ENCODE measurements at regions not wholly inside any gene's neighbourhood (a gene's known extent, or its start where the extent isn't known, plus 50 kb on each side); places are given as distances from the start of the nearest gene placed in this dataset.

DNA sequence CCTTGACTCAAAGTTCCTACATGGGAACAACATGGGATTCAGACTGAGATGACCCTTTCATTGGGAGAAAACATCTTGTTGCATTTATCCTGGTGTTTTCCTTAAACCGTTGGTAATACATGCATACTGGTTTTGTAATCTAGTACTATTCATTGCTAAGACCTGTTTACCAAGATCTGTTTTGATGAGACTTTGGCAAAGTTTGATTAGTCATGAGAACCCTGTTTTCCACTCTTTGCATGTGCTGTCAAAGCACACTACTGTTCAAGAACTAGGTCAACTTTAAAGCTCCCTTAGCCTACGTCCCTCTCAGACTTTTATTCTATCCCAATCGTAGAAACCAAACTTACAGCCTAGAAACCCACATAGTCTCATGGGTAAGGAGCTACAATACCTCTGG, 650.9 kb downstream of the GATA3 start:
- dilution Hi-C loops (cut with MboI; ENCODE audit: extremely low pct_ligation_motif_present, low sequenced_read_pairs) (no loop called here), intact Hi-C loops (cut with micrococcal nuclease) (no loop called here)
- POLR2A ChIA-PET, result no interaction called here
- Histone ChIP-seq H3K27ac (ENCODE audit: insufficient read depth, low read depth, low read length) (no peak overlapping the region), H3K9ac (replicated peaks; ENCODE audit: extremely low read depth, insufficient read depth, low read length) (no peak overlapping the region), H3K4me2 (ENCODE audit: insufficient read depth, low read length) (no peak overlapping the region), H3K9me3 (replicated peaks; ENCODE audit: control insufficient read depth, insufficient read depth, low read length) (no peaks in the 10 kb centered on the region), H3K79me2 (ENCODE audit: control insufficient read depth, insufficient read depth, low read length) (no peaks in the 10 kb centered on the region), H2AFZ (ENCODE audit: low read depth, low read length) (no peak overlapping the region), H3K9me1 (replicated peaks; ENCODE audit: control insufficient read depth, extremely low read depth, insufficient read depth, low read length) (no peaks in the 10 kb centered on the region), H3K36me3 (ENCODE audit: control insufficient read depth in 2 of 2, extremely low read depth in 1 of 2, insufficient read depth in 2 of 2, low read length in 2 of 2) (no peaks in the 10 kb centered on the region), H3K4me1 (ENCODE audit: control insufficient read depth, extremely low read depth, insufficient read depth, low read length) (no peaks in the 10 kb centered on the region), H4K20me1 (replicated peaks; ENCODE audit: control insufficient read depth, extremely low read depth, insufficient read depth, low read length) (no peaks in the 10 kb centered on the region), H3K4me3 (replicated peaks in 1 of 3; ENCODE audit: insufficient read depth in 1 of 3, low read depth in 1 of 3, low read length in 3 of 3) (no peak overlapping the region), H3K27me3 (ENCODE audit: control insufficient read depth in 2 of 2, insufficient read depth in 2 of 2, low read length in 2 of 2) (no peaks in the 10 kb centered on the region)
- BruUV-seq (replicated peaks), result no TSS peak
- CTCF ChIA-PET, result no interaction called here
- TF ChIP-seq MAX (IDR thresholded peaks at IDR 0.05; ENCODE audit: insufficient read depth, insufficient read length) (no peak), EZH2 (IDR thresholded peaks at IDR 0.05; ENCODE audit: borderline replicate concordance, low read depth, low read length, severe bottlenecking) (no peak), GATA2 (IDR thresholded peaks at IDR 0.05; ENCODE audit: insufficient read depth, insufficient read length, low read depth, low read length) (no peak), FOS (IDR thresholded peaks at IDR 0.05; ENCODE audit: borderline replicate concordance, insufficient read depth, low read length) (no peak), MYC (IDR thresholded peaks at IDR 0.05; ENCODE audit: low read depth, low read length) (no peak), POLR2AphosphoS5 (IDR thresholded peaks at IDR 0.05; ENCODE audit: insufficient read depth, low read depth, low read length) (no peak), JUN (IDR thresholded peaks at IDR 0.05; ENCODE audit: borderline replicate concordance, insufficient read depth, insufficient read length, low read depth) (no peak), CTCF (IDR thresholded peaks at IDR 0.05; ENCODE audit: extremely low read depth in 1 of 2, insufficient read depth in 1 of 2, low read depth in 1 of 2, low read length in 2 of 2) (no peak), POLR2A (IDR thresholded peaks at IDR 0.05; ENCODE audit: low read depth, low read length) (no peak)
- DNase-seq (ENCODE audit: low read depth, low spot score) (no peak), FAIRE-seq (no peak)

Measured in endothelial cell of umbilical vein (primary cell).